ENCODE measurements at regions not wholly inside any gene's neighbourhood (a gene's known extent, or its start where the extent isn't known, plus 50 kb on each side); places are given as distances from the start of the nearest gene placed in this dataset.

GRCh38 chr4:151614561-151614960, 146.2 kb downstream of the GATB start:
- Mint-ChIP-seq H3K27me3 (peaks cover 21 to 25% of the 10 kb centered on the region in 2 donors), H3K36me3 (no peaks in the 10 kb centered on the region), H3K9me3 (no peaks in the 10 kb centered on the region), H3K27ac (no peak overlapping the region), H3K4me1 (ENCODE audit: low read depth in 2 of 2) (no peaks in the 10 kb centered on the region), H3K4me3 (no peak overlapping the region)
- no peak for ATAC-seq
- DNase-seq (ENCODE audit: low spot score): no peak

DNA sequence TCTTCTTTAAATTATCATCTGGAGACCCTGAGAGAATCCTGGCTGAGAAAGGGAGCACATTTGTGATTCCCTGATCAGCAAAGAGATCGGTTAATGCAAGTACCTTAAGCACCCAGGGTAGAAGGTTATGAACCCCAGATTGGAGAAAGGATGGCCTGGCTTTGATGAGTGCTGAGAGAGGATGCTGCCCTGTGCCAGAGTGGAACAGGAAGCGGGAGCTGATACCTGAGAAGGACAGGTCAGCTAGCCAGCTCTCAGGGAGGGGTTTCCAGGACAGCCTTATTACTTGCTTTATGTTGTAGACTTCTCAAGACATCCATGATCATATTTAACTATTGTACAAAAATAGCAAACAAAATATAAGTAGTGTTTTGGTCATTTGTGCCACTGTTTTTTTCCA, 141.9 kb downstream of the GATB start:
- Mint-ChIP-seq H3K36me3 (no peaks in the 10 kb centered on the region), H3K4me3 (no peak overlapping the region), H3K27me3 (peaks cover 23 to 31% of the 10 kb centered on the region in 2 donors), H3K27ac (no peak overlapping the region), H3K4me1 (ENCODE audit: low read depth in 2 of 2) (no peaks in the 10 kb centered on the region), H3K9me3 (no peaks in the 10 kb centered on the region)
- DNase-seq (ENCODE audit: low spot score) (no peak), ATAC-seq (no peak)

- H3K27me3 Mint-ChIP-seq: peaks cover 22 to 31% of the 10 kb centered on the region in 2 donors
- ATAC-seq (no peak), DNase-seq (ENCODE audit: low spot score) (no peak)
- no peak overlapping the region for H3K4me3 Mint-ChIP-seq
- H3K9me3 Mint-ChIP-seq: no peaks in the 10 kb centered on the region
- no peaks in the 10 kb centered on the region for H3K36me3 Mint-ChIP-seq
- H3K27ac Mint-ChIP-seq: no peak overlapping the region
- no peaks in the 10 kb centered on the region for H3K4me1 Mint-ChIP-seq (ENCODE audit: low read depth in 2 of 2)
Measured at GRCh38 chr4:151620066-151620465, 140.7 kb downstream of the GATB start.
